Psoas muscle (tissue), 7 donors: ENCODE measurements at regions not wholly inside any gene's neighbourhood (a gene's known extent, or its start where the extent isn't known, plus 50 kb on each side); places are given as distances from the start of the nearest gene placed in this dataset.

ENCODE experiments used
- ATAC-seq, 4 donors: fragments of 200-7000 bp; cut with Tn5 transposase; one replicate each; pipeline ENCODE4 v1.9.1; 2020; ENCODE audit warnings: moderate library complexity in 3 of 4, mild to moderate bottlenecking in 2 of 4
- DNase-seq, 2 donors: peaks; one replicate each; pipeline ENCODE4 v3.0.0-alpha.2; 2020
- H3K27ac ChIP-seq: fragments of 200-600 bp; one replicate; pipeline ENCODE4 v1.8.0; 2022
- H3K27me3 ChIP-seq, 3 donors: fragments of 200-600 bp in 1 of 3; one replicate each; pipeline versions ENCODE4 v1.6.1 to v1.8.0; 2013 to 2022; ENCODE audit warnings: low read length in 2 of 3, mild to moderate bottlenecking in 2 of 3, moderate library complexity in 1 of 3; ENCODE audit not compliant: insufficient read depth in 3 of 3
- H3K36me3 ChIP-seq, 2 donors: fragments of 200-600 bp in 1 of 2; one replicate each; pipeline versions ENCODE4 v1.6.1 to v1.8.0; 2013 to 2022; ENCODE audit warnings: low read depth in 1 of 2, mild to moderate bottlenecking in 1 of 2, moderate library complexity in 1 of 2; ENCODE audit not compliant: insufficient read depth in 1 of 2
- H3K4me1 ChIP-seq: fragments of 200-600 bp; one replicate; pipeline ENCODE4 v1.8.0; 2022
- H3K4me3 ChIP-seq: fragments of 200-600 bp; one replicate; pipeline ENCODE4 v1.8.0; 2022; ENCODE audit warnings: mild to moderate bottlenecking
- H3K9me3 ChIP-seq: fragments of 200-600 bp; one replicate; pipeline ENCODE4 v1.8.0; 2022
- CTCF ChIP-seq: fragments of 200-600 bp; IDR thresholded peaks from one replicate; pipeline ENCODE4 v1.8.0; 2022; ENCODE audit warnings: antibody characterized with exemption
- WGBS, 3 donors: extraction: QIAGEN DNeasy Blood & Tissue Kit; methylation state at CpG; one replicate each; pipeline versions ENCODE4 v1.1.6 to v1.1.7; 2013; 5-methylcytosine and 5-hydroxymethylcytosine counted together
- intact Hi-C, 2 donors: fragments of 100-400 bp; cut with DNase I; formaldehyde crosslinking; loops; one replicate each; pipeline versions ENCODE4 v1.11.0 to v1.14.2; 2022
- donor health status: healthy with polysubstance abuse.
- donor health status: DM: no; HTN: no; CAD: no; lungs with moderate emphysema.
- donor health status: Bipolar disorder and iron deficiency.
- donor health status: healthy.
- donor health status: DM: yes; HTN: yes; CAD: no.
- donor health status: DM: no; HTN: no; CAD: no.
- donor health status: DM: yes; HTN: yes; CAD: no.

GRCh38 chr13:50629966-50630365, 213.5 kb downstream of the DLEU7 start:
- intact Hi-C loops = no loop called here
- TF ChIP-seq CTCF = no peak
- no peaks in the 10 kb centered on the region for H3K9me3 ChIP-seq
- ATAC-seq (no peak), DNase-seq (no peak)
- no peak overlapping the region for H3K4me3 ChIP-seq
- no peak overlapping the region for H3K27ac ChIP-seq
- no peaks in the 10 kb centered on the region for H3K27me3 ChIP-seq
- no peaks in the 10 kb centered on the region for H3K4me1 ChIP-seq
- H3K36me3 ChIP-seq = no peaks in the 10 kb centered on the region
- 71 to 82% (median 75%) methylated on average over 4 of the region's 4 CpGs for WGBS, 3 donors

GRCh38 chr13:50631041-50631440, 212.5 kb downstream of the DLEU7 start:
- no peak overlapping the region for H3K27ac ChIP-seq
- 57 to 70% (median 61%) methylated on average over 3 of the region's 3 CpGs for WGBS, 3 donors
- intact Hi-C loops = no loop called here
- TF ChIP-seq CTCF = no peak
- no peaks in the 10 kb centered on the region for H3K27me3 ChIP-seq
- no peaks in the 10 kb centered on the region for H3K4me1 ChIP-seq
- DNase-seq (no peak), ATAC-seq (no peak)
- no peak overlapping the region for H3K4me3 ChIP-seq
- H3K36me3 ChIP-seq = no peaks in the 10 kb centered on the region
- H3K9me3 ChIP-seq = no peaks in the 10 kb centered on the region

GRCh38 chr13:50634339-50634738, 209.2 kb downstream of the DLEU7 start:
- Histone ChIP-seq H3K36me3 (no peaks in the 10 kb centered on the region), H3K27me3 (no peaks in the 10 kb centered on the region), H3K9me3 (no peaks in the 10 kb centered on the region), H3K4me3 (no peak overlapping the region), H3K4me1 (no peaks in the 10 kb centered on the region), H3K27ac (no peak overlapping the region)
- 97 to 99% (median 98%) methylated on average over 3 of the region's 3 CpGs for WGBS, 3 donors
- DNase-seq (no peak), ATAC-seq (no peak)
- intact Hi-C loops = no loop called here
- no peak for TF ChIP-seq CTCF

- Histone ChIP-seq H3K4me1 (no peaks in the 10 kb centered on the region), H3K27me3 (no peaks in the 10 kb centered on the region), H3K9me3 (no peaks in the 10 kb centered on the region), H3K36me3 (no peaks in the 10 kb centered on the region), H3K27ac (no peak overlapping the region), H3K4me3 (no peak overlapping the region)
- TF ChIP-seq CTCF = no peak
- 47 to 68% (median 53%) methylated on average over 3 of the region's 3 CpGs for WGBS, 3 donors
- intact Hi-C loops = no loop called here
- DNase-seq (no peak), ATAC-seq (peak in 2 of 4 donors; percentile 32 to 64)
Observed at GRCh38 chr13:50635504-50635903, 208.0 kb downstream of the DLEU7 start.

GRCh38 chr13:50636007-50636704, 207.3 kb downstream of the DLEU7 start:
- 84 to 88% (median 85%) methylated on average over 7 of the region's 7 CpGs for WGBS, 3 donors
- DNase-seq = no peak
- no peak overlapping the region for H3K27ac ChIP-seq
- no peak overlapping the region for H3K4me3 ChIP-seq
- no peaks in the 10 kb centered on the region for H3K36me3 ChIP-seq
- no peak for ATAC-seq
- TF ChIP-seq CTCF = no peak
- no peaks in the 10 kb centered on the region for H3K27me3 ChIP-seq
- H3K9me3 ChIP-seq = no peaks in the 10 kb centered on the region
- intact Hi-C loops = no loop called here
- no peaks in the 10 kb centered on the region for H3K4me1 ChIP-seq
